22Rv1 (cell line): ENCODE measurements at regions not wholly inside any gene's neighbourhood (a gene's known extent, or its start where the extent isn't known, plus 50 kb on each side); places are given as distances from the start of the nearest gene placed in this dataset.

Source experiments
- ZFX ChIP-seq: fragments of 450-650 bp; IDR thresholded peaks from 2 replicates; pipeline ENCODE4 v1.6.1; 2017; ENCODE audit warnings: antibody characterized with exemption, borderline replicate concordance
- TF ChIP-seq, protein P1 (sequence below): fragments of 450-650 bp; IDR thresholded peaks from 2 replicates; pipeline ENCODE4 v1.5.1; 2017; ENCODE audit warnings: mild to moderate bottlenecking

DNA sequence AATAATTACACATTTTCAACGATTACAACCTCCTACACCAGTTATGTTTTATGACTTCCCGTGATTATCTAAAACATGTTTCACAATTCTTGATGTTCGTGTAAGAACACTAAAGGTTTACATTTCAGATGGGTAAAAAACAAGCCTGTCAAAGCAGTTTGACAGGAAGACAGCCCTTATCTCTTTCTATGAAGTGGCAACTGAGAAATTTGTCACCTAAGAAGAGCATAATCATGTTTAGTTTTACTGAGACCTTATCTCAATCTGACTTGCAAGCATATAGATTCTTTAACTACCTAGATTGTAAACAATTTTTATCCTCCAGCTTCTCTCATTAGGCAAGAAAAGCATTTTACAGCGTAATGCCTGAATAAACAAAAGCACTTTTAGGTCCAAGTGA, 218.4 kb upstream of the ZBED5 start:
- TF ChIP-seq, protein P1, sequence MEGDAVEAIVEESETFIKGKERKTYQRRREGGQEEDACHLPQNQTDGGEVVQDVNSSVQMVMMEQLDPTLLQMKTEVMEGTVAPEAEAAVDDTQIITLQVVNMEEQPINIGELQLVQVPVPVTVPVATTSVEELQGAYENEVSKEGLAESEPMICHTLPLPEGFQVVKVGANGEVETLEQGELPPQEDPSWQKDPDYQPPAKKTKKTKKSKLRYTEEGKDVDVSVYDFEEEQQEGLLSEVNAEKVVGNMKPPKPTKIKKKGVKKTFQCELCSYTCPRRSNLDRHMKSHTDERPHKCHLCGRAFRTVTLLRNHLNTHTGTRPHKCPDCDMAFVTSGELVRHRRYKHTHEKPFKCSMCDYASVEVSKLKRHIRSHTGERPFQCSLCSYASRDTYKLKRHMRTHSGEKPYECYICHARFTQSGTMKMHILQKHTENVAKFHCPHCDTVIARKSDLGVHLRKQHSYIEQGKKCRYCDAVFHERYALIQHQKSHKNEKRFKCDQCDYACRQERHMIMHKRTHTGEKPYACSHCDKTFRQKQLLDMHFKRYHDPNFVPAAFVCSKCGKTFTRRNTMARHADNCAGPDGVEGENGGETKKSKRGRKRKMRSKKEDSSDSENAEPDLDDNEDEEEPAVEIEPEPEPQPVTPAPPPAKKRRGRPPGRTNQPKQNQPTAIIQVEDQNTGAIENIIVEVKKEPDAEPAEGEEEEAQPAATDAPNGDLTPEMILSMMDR = no peak
- TF ChIP-seq ZFX = no peak
